Progenitor cell of endocrine pancreas (in vitro differentiated cells): ENCODE measurements at regions not wholly inside any gene's neighbourhood (a gene's known extent, or its start where the extent isn't known, plus 50 kb on each side); places are given as distances from the start of the nearest gene placed in this dataset.
"Not testable (repeated sequence)": the region's sequence is repeated elsewhere in the genome, so short reads cannot be mapped to it uniquely, and the experiment has no call there.

ENCODE experiments used
- DNase-seq: peaks from one replicate; pipeline ENCODE4 v3.0.0; 2021; ENCODE audit warnings: low spot score; ENCODE audit not compliant: unreplicated experiment
- H3K27ac Mint-ChIP-seq: 2 replicates; pipeline ENCODE4 v1.8.0; 2021; ENCODE audit warnings: mild to moderate bottlenecking, moderate library complexity, mixed read lengths
- H3K27me3 Mint-ChIP-seq: 2 replicates; pipeline ENCODE4 v1.8.0; 2021; ENCODE audit warnings: mixed read lengths
- H3K36me3 Mint-ChIP-seq: 2 replicates; pipeline ENCODE4 v1.8.0; 2022; ENCODE audit warnings: mixed read lengths; ENCODE audit not compliant: insufficient read depth
- H3K4me1 Mint-ChIP-seq: 2 replicates; pipeline ENCODE4 v1.8.0; 2021; ENCODE audit warnings: low read depth, mixed read lengths
- H3K4me3 Mint-ChIP-seq: 2 replicates; pipeline ENCODE4 v1.8.0; 2021; ENCODE audit warnings: low read depth, mild to moderate bottlenecking, moderate library complexity, mixed read lengths
- H3K9me3 Mint-ChIP-seq: 2 replicates; pipeline ENCODE4 v1.8.0; 2021; ENCODE audit warnings: low read depth, mixed read lengths
- CTCF ChIP-seq: fragments of 200-600 bp; sonication (generic); IDR thresholded peaks from one replicate; pipeline ENCODE4 v1.5.0; 2021; ENCODE audit warnings: antibody characterized with exemption, mild to moderate bottlenecking; ENCODE audit not compliant: unreplicated experiment

- no peaks in the 10 kb centered on the region for H3K4me1 Mint-ChIP-seq
- no peaks in the 10 kb centered on the region for H3K36me3 Mint-ChIP-seq
- no peaks in the 10 kb centered on the region for H3K9me3 Mint-ChIP-seq
- no peak overlapping the region for H3K4me3 Mint-ChIP-seq
- H3K27ac Mint-ChIP-seq: no peak overlapping the region
- no peak for DNase-seq
- no peaks in the 10 kb centered on the region for H3K27me3 Mint-ChIP-seq
- TF ChIP-seq CTCF: no peak
Measured at GRCh38 chr4:27119239-27119638, 258.6 kb downstream of the STIM2 start.

GRCh38 chr4:27121830-27122229 is 261.2 kb downstream of the STIM2 start:
- no peak overlapping the region for H3K27ac Mint-ChIP-seq
- DNase-seq: no peak

GRCh38 chr4:27123123-27123768 is 262.6 kb downstream of the STIM2 start:
- Mint-ChIP-seq H3K4me3 (no peak overlapping the region), H3K9me3 (no peaks in the 10 kb centered on the region), H3K27ac (no peak overlapping the region), H3K27me3 (no peaks in the 10 kb centered on the region), H3K4me1 (no peaks in the 10 kb centered on the region), H3K36me3 (no peaks in the 10 kb centered on the region)
- no peak for TF ChIP-seq CTCF
- no peak for DNase-seq

More at GRCh38 chr4:27121830-27122229, 261.2 kb downstream of the STIM2 start:
- no peaks in the 10 kb centered on the region for H3K4me1 Mint-ChIP-seq
- no peaks in the 10 kb centered on the region for H3K27me3 Mint-ChIP-seq
- H3K36me3 Mint-ChIP-seq: no peaks in the 10 kb centered on the region
- H3K9me3 Mint-ChIP-seq: no peaks in the 10 kb centered on the region
- TF ChIP-seq CTCF: no peak
- H3K4me3 Mint-ChIP-seq: no peak overlapping the region

GRCh38 chr4:27123769-27124124 is 263.1 kb downstream of the STIM2 start:
- no peak overlapping the region for H3K27ac Mint-ChIP-seq
- no peaks in the 10 kb centered on the region for H3K4me1 Mint-ChIP-seq
- no peak overlapping the region for H3K4me3 Mint-ChIP-seq
- DNase-seq: no peak
- H3K27me3 Mint-ChIP-seq: no peaks in the 10 kb centered on the region
- no peaks in the 10 kb centered on the region for H3K36me3 Mint-ChIP-seq
- no peaks in the 10 kb centered on the region for H3K9me3 Mint-ChIP-seq
- no peak for TF ChIP-seq CTCF

- H3K27ac Mint-ChIP-seq, H3K27me3 Mint-ChIP-seq, DNase-seq, H3K4me1 Mint-ChIP-seq, H3K36me3 Mint-ChIP-seq, H3K4me3 Mint-ChIP-seq, H3K9me3 Mint-ChIP-seq: not testable (repeated sequence)
Measured at GRCh38 chr4:27126895-27127294, 266.3 kb downstream of the STIM2 start.

GRCh38 chr4:27128443-27128842 is 267.8 kb downstream of the STIM2 start:
- H3K4me1 Mint-ChIP-seq: no peaks in the 10 kb centered on the region
- no peaks in the 10 kb centered on the region for H3K36me3 Mint-ChIP-seq
- H3K27me3 Mint-ChIP-seq: no peaks in the 10 kb centered on the region
- no peak overlapping the region for H3K4me3 Mint-ChIP-seq
- H3K9me3 Mint-ChIP-seq: no peaks in the 10 kb centered on the region
- H3K27ac Mint-ChIP-seq: no peak overlapping the region
- no peak for DNase-seq
- no peak for TF ChIP-seq CTCF
